Activated T-cell treated with anti-CD3 and anti-CD28 coated beads, Interleukin-2, amount 50 U/mL, for 1 hour (primary cell): ENCODE measurements at regions not wholly inside any gene's neighbourhood (a gene's known extent, or its start where the extent isn't known, plus 50 kb on each side); places are given as distances from the start of the nearest gene placed in this dataset.

Experiments used
- DNase-seq: peaks from one replicate; pipeline ENCODE4 v3.0.0-alpha.2; 2020

DNA sequence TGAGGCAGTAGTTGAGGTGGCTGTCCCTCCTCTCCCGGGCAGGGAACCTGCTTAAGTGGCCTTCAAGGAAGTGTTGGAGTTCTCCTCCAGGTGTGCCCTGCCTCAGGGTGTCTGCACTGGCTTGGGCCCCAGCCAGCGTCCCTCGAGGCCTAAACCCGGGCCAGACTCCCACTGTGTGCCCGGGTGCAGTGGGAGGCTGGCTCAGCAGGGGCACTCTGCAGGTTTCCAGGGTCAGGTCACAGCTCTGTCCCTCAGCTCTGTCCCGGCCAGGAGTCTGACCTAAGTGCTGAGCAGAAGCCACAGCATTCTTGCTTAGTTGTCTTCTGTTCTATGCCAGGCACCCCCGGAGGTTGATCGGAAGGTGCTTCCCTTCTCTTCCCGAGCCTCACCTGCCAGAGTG, 69.0 kb upstream of the OTOS start:
- no peak for DNase-seq

- DNase-seq = no peak
Observed at GRCh38 chr2:240210198-240210965, 69.9 kb upstream of the OTOS start.

GRCh38 chr2:240211096-240211495, 70.6 kb upstream of the OTOS start:
- no peak for DNase-seq

DNA sequence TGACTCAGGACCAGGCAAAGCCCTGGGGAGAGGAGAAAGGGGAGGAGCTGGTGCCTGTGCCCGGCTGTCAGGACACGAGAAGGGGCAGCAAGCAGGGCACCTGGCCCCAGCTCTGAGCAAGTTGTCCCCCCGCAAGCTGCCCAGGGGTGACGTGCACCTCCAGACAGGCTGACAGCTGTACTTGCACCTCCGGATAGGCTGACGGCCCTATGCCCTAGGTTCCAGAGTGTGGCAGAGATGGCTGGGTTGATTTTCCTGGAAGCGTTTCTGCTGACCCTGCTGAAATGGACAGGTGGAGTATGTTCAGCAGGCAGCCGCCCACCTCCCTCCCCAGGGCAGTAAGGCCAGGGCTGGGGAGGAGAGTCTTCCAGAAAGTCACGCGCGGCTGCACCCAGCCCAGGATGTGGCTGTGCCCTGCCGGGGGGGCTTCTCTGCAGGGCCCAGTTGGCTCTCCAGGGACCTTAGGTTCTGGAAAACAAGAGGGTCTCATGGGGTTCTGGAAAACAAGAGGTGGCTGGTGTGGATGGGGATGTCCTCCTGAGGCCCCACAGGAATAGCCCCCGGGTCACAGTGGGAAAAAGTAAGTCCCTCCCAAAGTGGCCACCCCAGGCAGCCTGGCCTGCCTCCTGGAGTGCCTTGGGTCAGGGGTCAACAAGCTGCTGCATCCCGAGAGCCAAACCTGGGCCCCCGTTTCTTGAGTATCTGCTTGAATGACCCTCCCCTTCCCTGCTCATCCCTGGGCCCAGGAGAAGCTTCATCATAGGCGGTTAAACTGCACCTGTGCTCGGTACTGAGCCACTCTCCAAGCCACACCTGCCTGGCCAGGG, 71.4 kb upstream of the OTOS start:
- DNase-seq = no peak

GRCh38 chr2:240212425-240213225, 72.2 kb upstream of the OTOS start:
- no peak for DNase-seq

DNA sequence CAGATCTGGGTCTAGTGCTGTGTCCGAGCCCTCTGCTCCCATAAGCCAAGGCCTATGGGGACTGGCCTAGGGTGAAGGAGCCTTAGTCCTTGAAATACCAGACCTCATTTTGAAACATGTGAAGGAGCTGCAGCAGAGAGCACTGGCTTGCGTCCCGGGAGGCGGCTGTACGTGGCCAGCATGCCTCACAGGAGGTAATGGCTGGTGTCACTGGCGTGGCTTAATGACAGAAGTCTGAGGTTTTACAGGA, 72.7 kb upstream of the OTOS start:
- DNase-seq = no peak

DNA sequence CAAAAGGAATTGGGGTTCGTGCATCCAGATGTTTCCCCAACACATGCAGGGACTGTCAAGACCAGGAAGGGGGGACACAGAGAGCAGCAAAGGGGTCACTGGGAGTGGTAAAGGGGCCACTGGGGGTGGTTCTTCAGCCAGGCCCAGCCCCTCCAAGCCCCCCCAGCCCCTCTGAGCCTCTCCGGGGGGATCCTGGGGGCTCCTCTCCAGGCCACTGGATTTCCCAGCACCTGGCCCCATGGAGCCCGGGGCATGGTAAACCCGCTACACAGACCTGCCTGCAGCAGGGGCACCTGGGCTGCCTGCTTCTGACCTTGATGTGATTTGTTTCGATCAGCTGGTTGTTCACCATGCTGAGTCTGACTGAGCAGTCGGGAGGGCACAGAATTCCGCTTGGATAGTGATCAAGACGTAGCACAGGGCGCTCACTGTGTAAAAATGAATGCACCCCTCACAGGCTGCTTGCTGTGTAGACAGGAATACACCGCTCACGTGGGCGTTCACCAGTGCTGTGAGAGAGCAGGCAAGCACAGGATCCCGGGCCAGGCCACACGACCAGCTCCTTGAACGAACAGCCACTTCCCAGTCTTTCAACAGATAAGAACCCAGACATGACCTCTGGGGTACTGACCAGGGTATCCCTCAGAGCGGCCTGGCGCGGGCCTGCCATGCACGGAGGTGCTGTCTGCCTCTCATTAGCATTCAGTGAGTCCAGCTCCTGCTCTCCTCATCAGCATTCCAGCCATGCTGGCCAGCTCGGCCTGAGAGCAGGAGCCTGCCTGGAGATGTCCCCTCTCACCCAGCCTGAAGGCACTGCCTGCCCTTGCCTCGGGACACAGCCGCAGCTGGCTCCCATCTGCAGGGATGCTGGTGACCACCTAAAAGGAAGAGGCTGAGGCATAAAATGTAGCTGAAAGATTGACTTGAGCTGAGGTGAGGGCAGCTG, 73.3 kb upstream of the OTOS start:
- DNase-seq = no peak

GRCh38 chr2:240214790-240215675, 74.6 kb upstream of the OTOS start:
- DNase-seq = no peak

DNA sequence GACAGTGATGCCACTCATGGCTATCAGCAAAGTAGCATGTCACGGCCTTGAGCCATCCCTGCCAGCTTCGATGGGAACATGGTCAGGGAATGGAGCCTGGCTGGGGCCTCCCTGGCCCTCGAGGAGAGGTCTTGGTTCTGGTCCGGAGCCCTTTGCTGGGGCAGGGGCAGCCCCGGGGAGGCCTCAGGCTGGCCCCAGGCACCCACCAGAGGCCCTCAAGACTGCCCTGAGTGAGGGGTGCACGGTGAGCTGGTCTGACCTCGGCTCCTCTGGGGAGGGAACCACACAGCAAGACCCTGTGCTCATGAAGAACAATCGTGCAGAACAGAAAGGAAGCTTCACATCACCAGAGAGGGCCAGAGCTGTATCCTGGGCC, 75.2 kb upstream of the OTOS start:
- no peak for DNase-seq

DNA sequence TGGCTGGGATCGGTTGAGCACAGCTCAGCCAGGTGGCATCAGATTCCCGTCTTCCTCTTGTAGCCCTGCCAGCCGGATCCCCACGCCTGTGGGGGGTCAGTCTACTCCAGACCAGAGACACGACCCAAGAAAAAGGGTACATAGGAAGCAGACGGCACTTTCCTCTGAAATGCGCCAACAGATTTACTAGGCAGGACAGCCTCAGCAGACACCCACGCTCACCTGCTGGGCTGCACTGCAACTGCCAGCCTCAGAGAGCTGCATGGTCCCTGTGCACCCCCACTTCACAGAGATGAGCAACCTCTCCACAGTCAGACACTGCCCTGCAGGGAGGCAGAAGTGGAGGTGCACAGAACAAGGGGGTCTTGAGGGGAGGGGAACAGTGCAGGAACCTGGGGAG, 75.7 kb upstream of the OTOS start:
- DNase-seq = no peak

- no peak for DNase-seq
Observed at GRCh38 chr2:240217431-240218301, 77.2 kb upstream of the OTOS start.

- DNase-seq = no peak
Observed at GRCh38 chr2:240219208-240219890, 78.9 kb upstream of the OTOS start.

DNA sequence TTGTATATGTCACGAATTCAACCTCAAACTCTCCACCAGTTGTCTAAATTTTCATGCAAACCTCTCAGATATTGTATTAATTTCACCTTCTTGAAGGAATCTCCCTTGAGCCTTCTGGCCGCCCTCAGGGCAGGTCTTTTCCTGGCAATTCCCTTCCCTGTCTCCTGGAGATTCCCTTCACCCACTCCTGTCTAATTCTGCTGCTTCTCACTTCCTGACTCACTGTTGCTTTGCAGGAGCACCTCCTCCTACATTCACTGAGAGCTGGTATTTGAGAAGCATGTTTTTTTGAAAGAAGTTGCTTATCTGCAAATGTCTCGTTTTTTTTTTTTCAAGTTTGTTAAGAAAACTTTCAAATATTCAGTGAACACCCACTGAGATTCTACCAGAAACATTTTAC, 79.9 kb upstream of the OTOS start:
- DNase-seq = no peak

DNA sequence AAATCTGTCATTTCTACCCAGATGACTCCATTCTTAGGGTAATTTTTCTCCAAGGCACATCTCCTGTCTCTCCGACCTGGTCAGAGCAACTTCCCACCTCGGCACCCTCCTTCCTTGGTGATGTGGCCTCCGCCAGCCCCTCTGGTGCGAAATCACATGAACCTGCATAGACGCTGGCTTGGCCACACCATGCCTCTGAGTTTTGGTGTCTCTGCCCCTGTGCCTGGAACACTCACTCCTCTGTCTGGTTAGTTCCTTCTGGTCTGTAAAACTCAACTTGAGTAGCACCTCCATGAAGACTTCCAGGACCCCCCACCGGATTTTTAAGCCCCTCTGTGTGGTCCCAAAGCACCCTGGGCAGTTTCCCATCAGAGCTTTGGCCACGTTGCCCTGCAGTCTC, 83.2 kb upstream of the OTOS start:
- no peak for DNase-seq

GRCh38 chr2:240224676-240225075, 84.2 kb upstream of the OTOS start:
- no peak for DNase-seq

DNA sequence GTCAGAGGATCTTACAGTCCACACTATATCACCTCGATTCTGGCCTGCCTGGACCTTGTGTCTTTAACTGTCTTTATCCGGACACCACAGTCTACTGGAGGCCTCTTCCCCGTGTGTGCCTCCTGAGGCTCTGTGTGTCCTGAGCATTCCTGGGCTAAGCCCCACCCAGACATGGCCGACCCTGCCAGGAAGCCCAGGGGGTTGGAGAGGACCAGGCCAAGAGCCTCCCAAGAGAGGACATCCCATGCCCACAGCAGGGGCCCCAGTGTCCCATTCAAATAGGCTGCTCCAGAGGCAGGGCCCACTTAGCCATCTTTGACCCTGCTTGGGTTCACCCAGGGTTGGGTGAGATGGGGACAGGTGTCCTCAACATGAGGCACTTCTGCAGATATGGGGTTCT, 84.7 kb upstream of the OTOS start:
- DNase-seq = no peak

DNA sequence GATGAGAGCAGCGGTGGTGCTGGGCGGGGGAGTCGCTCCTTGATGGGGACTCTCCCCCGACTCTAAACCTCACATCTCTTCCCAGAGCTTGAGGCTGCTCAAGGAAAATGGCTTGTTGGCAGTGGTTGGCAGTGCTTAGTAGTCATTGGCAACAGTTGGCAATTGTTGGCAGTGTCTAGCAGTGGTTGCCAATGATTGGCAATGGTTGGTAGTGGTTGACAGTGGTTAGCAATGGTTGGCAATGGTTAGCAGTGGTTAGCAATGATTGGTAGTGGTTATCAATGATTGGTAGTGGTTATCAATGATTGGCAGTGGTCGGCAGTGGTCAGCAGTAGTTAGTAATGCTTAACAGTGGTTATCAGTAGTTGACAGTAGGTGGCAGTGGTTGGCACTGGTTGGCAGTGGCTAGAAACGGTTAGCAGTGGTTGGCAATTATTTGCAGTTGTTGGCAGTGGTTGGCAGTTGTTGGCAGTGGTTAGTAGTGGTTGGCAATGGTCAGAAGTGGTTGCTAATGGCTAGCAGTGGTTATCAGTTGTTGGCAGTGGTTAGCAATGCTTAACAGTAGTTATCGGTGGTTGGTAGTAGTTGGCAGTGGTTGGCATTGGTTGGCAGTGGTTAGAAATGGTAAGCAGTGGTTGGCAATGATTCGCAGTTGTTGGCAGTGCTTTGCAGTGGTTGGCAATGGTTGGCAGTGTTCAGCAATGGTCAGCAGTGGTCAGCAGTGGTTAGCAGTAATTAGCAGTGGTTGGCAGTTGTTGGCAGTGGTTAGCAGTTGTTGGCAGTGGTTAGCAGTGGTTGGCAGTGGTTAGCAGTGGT, 85.4 kb upstream of the OTOS start:
- no peak for DNase-seq

GRCh38 chr2:240226672-240227537, 86.4 kb upstream of the OTOS start:
- DNase-seq = peak; percentile 7
